Tibial artery (tissue), 4 donors: ENCODE measurements at regions not wholly inside any gene's neighbourhood (a gene's known extent, or its start where the extent isn't known, plus 50 kb on each side); places are given as distances from the start of the nearest gene placed in this dataset.

Experiments used
- DNase-seq, 2 donors: peaks; one replicate each; pipeline ENCODE4 v3.0.0-alpha.2; 2019
- H3K27ac ChIP-seq, 2 donors: fragments of 200-600 bp; sonication (generic) in 1 of 2; 1 replicate in 1 of 2; 2 replicates in 1 of 2; pipeline ENCODE4 v1.5.1; 2018 to 2019; ENCODE audit warnings: mild to moderate bottlenecking in 1 of 2
- H3K27me3 ChIP-seq, 2 donors: fragments of 200-600 bp; sonication (generic) in 1 of 2; one replicate each; pipeline versions ENCODE4 v1.5.1 to v1.6.0; 2016 to 2019
- H3K36me3 ChIP-seq, 3 donors: fragments of 200-600 bp; sonication (generic) in 2 of 3; one replicate each; pipeline ENCODE4 v1.5.1; 2016 to 2019; ENCODE audit warnings: mild to moderate bottlenecking in 2 of 3
- H3K4me1 ChIP-seq, 4 donors: fragments of 200-600 bp; sonication (generic) in 2 of 4; 1 replicate in 3 of 4; 2 replicates in 1 of 4; pipeline ENCODE4 v1.5.1; 2016 to 2019
- H3K4me3 ChIP-seq, 2 donors: fragments of 200-600 bp; sonication (generic) in 1 of 2; 1 replicate in 1 of 2; 2 replicates in 1 of 2; pipeline ENCODE4 v1.5.1; 2018 to 2019; ENCODE audit warnings: mild to moderate bottlenecking in 2 of 2
- H3K9me3 ChIP-seq, 3 donors: fragments of 200-600 bp; sonication (generic) in 1 of 3; one replicate each; pipeline ENCODE4 v1.5.1; 2016 to 2019
- intact Hi-C: fragments of 100-400 bp; cut with DNase I; formaldehyde crosslinking; loops from one replicate; pipeline ENCODE4 v1.15.0; 2023; ENCODE audit warnings: low total_unique reads
- TF ChIP-seq, protein P1 (sequence below), 2 experiments: fragments of 200-600 bp in 1 of 2; fragments of 450-650 bp in 1 of 2; IDR thresholded peaks; one replicate each; pipeline ENCODE4 v1.5.1; 2017 to 2019; ENCODE audit warnings: antibody characterized with exemption in 2 of 2, mild to moderate bottlenecking in 1 of 2, moderate library complexity in 1 of 2

DNA sequence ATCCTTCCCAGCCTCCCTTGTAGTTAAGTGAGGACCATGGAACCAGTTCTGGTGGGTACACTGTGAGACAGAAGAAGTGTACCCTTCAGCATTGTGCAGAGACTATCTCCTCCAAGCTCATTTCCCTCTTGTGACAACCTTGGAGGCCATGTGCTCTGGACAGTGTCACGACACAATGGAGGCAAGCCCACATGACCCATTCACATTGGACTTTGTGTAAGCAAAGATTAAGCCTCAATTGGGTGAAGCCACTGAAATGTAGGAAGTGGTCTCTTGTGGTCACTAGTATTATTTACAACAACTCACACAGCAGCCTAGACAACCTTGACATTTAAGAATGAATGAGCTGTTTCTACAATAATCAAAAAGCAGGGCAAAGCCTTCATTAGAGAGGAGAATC, 124.2 kb downstream of the INHBA start:
- DNase-seq, result no peak
- intact Hi-C loops, result no loop called here
- Histone ChIP-seq H3K27me3 (no peaks in the 10 kb centered on the region), H3K4me1 (peaks cover 0 to 28% (median 7%) of the 10 kb centered on the region in 4 donors), H3K36me3 (no peaks in the 10 kb centered on the region), H3K4me3 (no peak overlapping the region), H3K9me3 (no peaks in the 10 kb centered on the region), H3K27ac (no peak overlapping the region)
- TF ChIP-seq, protein P1, sequence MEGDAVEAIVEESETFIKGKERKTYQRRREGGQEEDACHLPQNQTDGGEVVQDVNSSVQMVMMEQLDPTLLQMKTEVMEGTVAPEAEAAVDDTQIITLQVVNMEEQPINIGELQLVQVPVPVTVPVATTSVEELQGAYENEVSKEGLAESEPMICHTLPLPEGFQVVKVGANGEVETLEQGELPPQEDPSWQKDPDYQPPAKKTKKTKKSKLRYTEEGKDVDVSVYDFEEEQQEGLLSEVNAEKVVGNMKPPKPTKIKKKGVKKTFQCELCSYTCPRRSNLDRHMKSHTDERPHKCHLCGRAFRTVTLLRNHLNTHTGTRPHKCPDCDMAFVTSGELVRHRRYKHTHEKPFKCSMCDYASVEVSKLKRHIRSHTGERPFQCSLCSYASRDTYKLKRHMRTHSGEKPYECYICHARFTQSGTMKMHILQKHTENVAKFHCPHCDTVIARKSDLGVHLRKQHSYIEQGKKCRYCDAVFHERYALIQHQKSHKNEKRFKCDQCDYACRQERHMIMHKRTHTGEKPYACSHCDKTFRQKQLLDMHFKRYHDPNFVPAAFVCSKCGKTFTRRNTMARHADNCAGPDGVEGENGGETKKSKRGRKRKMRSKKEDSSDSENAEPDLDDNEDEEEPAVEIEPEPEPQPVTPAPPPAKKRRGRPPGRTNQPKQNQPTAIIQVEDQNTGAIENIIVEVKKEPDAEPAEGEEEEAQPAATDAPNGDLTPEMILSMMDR (IDR thresholded peaks at IDR 0.05), result no peak

DNA sequence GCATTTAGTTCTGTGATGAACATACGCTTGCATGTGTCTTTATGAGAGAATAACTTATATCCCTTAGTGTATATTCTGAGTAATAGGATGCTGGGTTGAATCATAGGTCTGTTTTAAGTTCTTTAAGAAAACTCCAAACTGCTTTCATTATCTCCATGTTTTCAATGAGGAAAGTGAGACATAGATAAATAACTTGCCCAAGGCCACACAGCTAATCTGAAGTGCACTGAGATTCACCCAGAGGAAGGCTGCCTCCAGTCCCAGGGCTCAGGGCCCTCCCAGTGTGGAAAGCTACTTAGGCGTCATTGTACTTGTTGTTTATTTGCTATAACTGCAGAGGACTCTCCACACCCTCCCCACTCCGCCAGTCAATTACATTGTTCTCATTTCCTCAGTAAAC, 126.7 kb downstream of the INHBA start:
- no peak for DNase-seq
- TF ChIP-seq, protein P1 (IDR thresholded peaks at IDR 0.05), result no peak
- Histone ChIP-seq H3K36me3 (no peaks in the 10 kb centered on the region), H3K9me3 (no peaks in the 10 kb centered on the region), H3K4me1 (peaks cover 0 to 50% (median 9%) of the 10 kb centered on the region in 4 donors), H3K27ac (no peak overlapping the region), H3K27me3 (no peaks in the 10 kb centered on the region), H3K4me3 (no peak overlapping the region)
- intact Hi-C loops, result no loop called here

DNA sequence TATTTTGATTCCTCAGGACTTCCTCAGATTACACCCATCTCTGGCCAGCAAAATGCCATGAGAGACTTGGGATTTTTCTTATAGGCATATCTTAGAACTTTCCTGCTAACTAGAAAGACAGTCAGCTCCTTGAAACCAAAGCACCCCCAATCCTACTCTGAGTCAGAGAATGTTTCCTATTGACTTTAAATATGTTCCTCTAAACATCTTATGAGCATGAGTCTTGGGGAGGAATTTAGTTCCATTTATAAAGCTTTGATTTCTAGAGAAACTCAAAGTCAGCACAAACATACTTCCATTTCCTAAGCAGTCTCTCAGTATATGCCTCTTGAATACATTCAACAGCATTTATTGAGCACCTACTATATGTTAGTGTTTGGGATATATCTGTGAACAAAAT, 128.5 kb downstream of the INHBA start:
- no peaks in the 10 kb centered on the region for H3K27me3 ChIP-seq
- TF ChIP-seq, protein P1 (IDR thresholded peaks at IDR 0.05), result no peak
- peak overlapping the region in 1 of 2 donors; percentile 44 for H3K27ac ChIP-seq
- no peak overlapping the region for H3K4me3 ChIP-seq
- H3K36me3 ChIP-seq, result no peaks in the 10 kb centered on the region
- peaks cover 0 to 37% (median 7%) of the 10 kb centered on the region in 4 donors for H3K4me1 ChIP-seq
- DNase-seq, result no peak
- intact Hi-C loops, result no loop called here
- H3K9me3 ChIP-seq, result no peaks in the 10 kb centered on the region

DNA sequence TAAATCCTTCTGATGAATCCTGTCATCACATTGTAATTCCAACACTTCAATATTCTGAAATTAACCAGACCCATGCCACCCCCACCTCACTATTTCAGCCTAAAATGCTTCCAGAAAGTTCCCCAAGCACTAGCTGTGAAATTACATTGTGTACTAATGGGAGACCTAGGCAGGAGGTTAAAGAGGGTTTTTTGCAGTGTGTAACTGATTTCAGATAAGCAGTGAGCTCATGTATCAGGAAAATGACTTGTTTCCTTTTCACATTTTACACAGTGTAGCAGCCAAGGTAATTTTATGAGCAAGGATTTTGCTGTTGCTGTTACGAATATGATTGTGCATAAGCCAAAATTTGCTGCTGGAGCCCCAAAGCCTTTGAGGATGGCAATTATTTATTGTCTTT, 129.0 kb downstream of the INHBA start:
- H3K27ac ChIP-seq, result peak overlapping the region in 1 of 2 donors; percentile 44
- no peaks in the 10 kb centered on the region for H3K36me3 ChIP-seq
- intact Hi-C loops, result no loop called here
- no peak overlapping the region for H3K4me3 ChIP-seq
- no peaks in the 10 kb centered on the region for H3K9me3 ChIP-seq
- TF ChIP-seq, protein P1 (IDR thresholded peaks at IDR 0.05), result no peak
- no peaks in the 10 kb centered on the region for H3K27me3 ChIP-seq
- peaks cover 0 to 39% (median 7%) of the 10 kb centered on the region in 4 donors for H3K4me1 ChIP-seq
- no peak for DNase-seq

DNA sequence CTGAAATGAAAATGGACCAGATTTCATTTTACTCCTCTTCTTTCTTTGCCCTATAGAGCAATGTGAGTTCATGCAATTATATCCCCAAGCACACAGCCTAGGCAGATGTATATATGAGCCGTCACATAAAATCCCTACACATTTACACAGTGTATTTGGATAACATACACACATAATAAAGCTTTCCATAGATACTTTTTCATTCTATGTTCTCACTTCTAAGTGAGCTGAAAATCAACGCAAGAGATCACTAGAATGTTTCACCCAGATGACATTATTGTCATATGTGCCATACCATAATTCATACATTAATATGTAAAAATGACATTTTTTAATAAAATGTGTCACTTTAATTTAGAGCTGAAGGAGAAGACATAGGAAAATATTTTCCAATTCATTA, 129.4 kb downstream of the INHBA start:
- Histone ChIP-seq H3K9me3 (no peaks in the 10 kb centered on the region), H3K4me3 (no peak overlapping the region), H3K4me1 (peaks cover 0 to 43% (median 7%) of the 10 kb centered on the region in 4 donors), H3K36me3 (no peaks in the 10 kb centered on the region), H3K27me3 (no peaks in the 10 kb centered on the region), H3K27ac (peak overlapping the region in 1 of 2 donors; percentile 44)
- intact Hi-C loops, result no loop called here
- TF ChIP-seq, protein P1 (IDR thresholded peaks at IDR 0.05), result no peak
- DNase-seq, result no peak

DNA sequence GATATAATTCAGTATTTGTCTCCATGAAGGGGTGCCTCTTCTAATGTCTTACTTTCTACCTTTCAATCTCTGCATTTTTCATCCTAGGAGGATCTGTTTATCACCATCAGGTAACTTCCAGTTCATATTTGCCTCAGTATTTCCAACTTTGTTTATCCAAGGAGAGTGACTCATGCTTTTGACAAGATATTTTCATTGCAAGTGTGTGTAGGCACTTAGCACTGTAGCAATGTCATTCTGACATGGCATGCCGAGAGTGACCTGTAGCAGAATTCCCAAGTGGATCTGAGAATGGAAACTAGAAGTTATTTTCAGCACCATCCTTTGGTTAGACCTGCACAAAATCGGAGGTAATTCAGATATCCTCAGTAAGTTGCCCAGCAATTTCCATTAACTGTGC, 129.9 kb downstream of the INHBA start:
- Histone ChIP-seq H3K27me3 (no peaks in the 10 kb centered on the region), H3K4me3 (no peak overlapping the region), H3K9me3 (no peaks in the 10 kb centered on the region), H3K4me1 (peaks cover 0 to 47% (median 7%) of the 10 kb centered on the region in 4 donors), H3K27ac (peak overlapping the region in 1 of 2 donors; percentile 44), H3K36me3 (no peaks in the 10 kb centered on the region)
- no peak for DNase-seq
- intact Hi-C loops, result no loop called here
- TF ChIP-seq, protein P1 (IDR thresholded peaks at IDR 0.05), result no peak
